CD4-positive, alpha-beta T cell treated with Interleukin-15 for 4 hours (primary cell): ENCODE measurements at regions not wholly inside any gene's neighbourhood (a gene's known extent, or its start where the extent isn't known, plus 50 kb on each side); places are given as distances from the start of the nearest gene placed in this dataset.

Source experiments
- DNase-seq: peaks from one replicate; pipeline ENCODE4 v3.0.0-alpha.2; 2020; ENCODE audit warnings: low spot score

DNA sequence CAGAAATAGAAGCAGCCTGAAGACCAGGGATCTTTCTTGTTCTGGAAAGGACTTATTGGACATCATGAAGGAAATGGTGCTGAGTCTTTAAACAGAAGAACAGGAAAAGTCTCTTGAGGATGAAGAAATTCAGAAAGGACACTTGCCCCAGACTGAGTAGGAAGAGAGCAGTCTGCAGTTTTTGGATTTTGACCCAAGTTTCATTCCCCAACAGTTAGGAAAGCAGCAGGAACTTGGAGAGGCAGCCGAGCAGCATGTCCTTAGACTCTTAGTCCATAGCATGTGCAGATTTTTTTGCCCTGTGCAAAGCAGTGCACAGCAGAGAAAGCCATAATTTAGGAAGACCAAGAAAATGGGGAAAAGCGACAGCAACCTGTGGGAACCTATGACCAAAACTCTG lies 927.2 kb upstream of the AUTS2 start:
- no peak for DNase-seq

DNA sequence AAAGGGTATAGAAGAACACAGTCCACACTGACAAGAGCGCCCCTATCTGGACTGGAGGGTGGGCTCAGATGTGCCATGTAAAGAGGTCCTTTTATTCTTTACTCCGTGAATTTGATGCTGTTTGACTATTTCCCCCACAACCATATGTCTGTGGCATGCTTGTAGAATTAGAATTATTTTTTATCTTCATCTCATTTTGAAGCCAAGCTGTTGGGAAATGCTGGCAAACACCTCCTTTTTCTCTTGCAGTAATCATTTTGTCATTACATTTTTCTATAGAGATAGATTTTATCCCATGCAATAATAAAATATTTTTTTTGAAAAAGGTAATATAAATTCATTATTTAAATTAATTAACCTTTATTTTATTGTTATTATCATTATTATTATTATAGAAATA lies 926.6 kb upstream of the AUTS2 start:
- DNase-seq: no peak

DNA sequence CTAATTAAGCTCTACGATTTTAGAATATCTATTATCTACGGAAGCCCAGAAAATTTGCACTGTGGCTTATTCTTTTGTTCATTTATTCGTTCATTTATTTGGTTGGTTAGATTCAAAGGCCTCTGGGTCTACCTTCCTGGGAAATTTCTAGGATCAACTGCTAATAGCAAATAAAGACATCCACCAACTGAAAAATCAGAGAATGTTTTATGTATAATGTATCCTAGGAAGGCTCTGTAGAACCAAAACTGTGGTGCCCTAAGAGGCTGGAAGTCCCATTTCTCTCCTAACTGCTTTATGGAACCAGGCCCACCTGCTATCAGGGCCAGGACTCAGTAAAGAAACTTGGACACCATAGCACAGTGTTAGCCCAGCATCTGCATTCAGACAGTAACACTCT lies 923.4 kb upstream of the AUTS2 start:
- DNase-seq: no peak

DNA sequence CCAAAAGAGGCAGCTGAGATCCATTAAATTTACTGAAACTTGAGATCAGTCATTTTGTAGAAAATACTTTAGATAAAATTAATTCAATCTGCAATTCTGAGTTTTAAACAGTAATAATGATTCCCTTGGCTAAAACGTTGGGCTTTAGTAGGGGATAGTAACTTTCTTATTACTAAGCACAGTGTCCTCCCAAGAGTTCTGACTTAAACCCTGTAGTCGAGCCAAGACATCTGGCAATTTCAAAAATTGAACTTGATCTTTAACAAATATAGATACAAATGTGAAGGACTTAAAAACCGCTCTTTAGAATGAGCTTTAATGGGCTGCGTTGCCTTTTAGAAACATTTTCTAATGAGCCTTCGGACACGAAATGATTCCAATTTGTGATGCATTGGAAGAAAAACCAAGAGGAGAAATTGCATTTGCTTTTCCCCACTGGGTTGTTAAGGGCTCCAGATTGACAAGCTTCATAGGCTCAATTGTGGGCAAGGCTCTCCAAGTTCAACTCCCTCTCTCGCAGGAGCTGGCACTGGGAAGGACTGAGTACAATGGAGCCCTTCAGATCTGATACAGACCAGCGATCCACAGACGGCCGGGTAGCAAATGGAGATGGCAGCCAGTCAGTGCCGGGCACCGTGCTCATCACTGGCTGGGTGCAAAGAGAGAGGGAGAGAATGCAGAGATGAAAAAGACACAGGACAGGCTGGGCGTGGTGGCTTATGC lies 921.3 kb upstream of the AUTS2 start:
- DNase-seq: no peak

DNA sequence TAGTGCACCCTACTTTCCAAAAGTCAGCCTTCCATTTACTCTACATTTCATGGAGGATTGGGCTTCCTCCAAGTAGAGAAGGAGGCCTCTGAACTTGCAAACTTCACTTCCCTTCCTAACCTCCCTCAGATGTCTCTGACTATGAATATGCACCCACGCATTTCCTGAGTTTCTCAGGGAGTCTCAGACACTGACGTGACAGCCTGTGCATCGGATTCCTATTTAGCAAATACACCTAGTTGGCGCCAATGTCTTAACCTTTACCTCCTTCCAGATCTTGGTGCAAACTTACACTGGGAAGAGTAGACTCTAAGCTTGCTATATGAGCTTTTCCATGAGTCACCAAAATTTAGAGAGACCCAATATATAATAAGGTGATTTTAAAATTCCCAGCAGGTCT lies 920.1 kb upstream of the AUTS2 start:
- no peak for DNase-seq

DNA sequence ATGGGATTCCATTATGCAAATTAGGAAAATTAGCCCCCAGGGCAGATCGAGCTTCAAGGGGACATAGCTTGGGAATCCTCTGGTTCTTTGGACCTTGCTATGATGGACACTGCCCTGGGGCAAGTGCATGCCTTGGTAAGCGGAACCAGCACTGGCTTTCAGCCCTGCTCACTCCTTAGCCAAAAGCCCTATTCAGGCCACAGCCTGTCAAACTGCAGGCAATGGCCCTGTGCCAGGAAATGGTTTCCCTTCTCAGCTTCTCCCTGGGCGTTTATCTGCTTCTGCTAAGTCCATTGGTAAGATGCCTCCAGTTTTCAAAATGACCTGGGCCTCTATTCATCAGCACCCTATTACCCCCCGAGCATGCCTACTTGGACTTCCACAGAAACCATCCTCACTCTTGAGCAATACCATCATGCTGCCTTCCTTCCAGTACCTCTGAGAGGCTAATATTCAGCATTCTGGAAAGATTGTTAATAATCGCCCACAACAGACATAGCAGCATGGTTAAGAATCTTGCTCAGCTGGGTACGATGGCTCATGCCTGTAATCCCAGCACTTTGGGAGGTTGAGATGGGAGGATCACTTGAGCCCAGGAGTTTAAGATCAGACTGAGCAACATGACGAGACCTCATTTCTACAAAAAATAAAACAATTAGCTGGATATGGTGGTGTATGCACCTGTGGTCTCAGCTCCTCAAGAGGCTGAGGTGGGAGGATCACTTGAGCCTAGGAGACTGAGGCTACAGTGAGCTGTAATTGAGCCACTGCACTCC lies 918.6 kb upstream of the AUTS2 start:
- DNase-seq: no peak

DNA sequence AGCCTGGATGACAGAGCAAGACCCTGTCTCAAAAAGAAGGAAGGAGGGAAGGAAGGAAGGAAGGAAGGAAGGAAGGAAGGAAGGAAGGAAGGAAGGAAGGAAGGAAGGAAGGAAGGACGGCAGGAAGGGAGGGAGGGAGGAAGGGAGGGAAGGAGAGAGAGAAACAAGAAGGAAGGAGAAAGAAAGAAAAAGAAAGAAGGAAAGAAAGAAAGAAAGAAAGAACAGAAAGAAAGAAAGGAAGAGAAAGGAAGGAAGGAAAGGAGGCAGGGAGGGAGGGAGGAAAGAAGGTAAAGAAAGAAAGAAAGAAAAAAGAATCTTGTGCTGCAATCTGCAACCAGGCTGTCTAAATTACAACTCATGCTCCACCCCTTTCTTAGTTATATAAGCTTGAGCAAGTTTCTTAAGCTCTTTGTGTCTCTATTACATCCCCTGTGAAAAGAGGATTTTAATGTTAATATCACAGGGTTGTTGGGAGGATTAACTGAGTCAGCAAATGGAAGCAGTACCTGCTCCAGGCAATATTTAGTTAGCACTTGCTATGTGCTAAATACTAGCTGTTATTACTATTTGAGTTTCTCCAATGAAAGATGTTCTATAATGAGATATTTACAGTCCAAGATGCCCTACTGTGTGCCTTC lies 917.9 kb upstream of the AUTS2 start:
- DNase-seq: no peak

DNA sequence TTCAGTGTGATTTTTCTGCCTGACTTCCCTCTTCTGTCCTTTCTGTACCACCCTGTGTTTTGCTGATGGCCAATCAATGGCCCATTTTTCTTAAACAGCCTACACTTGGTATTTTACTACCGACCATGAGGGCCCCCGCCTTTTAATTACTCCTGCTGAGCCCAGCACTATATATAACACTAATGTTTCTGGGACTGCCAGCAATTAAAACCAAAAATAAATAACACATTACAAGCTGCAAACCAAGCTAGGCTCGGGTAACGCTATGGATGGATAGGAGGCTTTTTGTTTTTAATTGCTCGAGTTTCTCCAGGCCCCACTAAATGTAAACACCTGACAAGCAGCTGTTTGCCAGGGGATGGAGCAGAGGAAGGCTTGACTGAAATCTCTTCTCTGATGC lies 915.4 kb upstream of the AUTS2 start:
- DNase-seq: no peak

DNA sequence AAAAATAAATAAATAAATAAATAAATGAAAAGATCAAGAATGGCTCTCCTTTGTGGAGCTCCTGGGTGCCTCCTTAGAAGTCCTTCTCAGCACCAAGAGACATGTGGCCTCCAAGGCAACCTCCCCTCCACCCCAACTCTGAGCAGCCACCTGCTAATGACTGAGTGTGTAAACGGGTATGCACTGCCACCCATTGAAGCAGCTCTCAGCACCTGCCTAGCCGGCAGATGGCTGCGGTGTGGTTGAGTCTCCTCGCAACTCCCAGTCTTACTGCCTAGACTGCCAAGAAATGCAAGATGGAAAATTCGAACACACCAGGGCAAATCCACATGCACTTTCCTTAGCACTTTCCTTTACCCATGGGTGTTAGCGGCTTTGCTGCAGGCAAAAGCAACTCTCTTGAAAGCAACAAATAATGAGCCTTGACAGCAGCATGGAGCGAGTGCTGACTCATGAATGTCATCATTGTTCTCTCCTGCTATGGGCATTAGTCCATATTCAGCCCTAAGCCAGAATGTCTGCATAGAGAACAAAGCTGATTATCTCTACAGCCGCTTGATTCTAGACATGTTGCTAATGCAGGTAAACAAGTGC lies 913.9 kb upstream of the AUTS2 start:
- DNase-seq: no peak

DNA sequence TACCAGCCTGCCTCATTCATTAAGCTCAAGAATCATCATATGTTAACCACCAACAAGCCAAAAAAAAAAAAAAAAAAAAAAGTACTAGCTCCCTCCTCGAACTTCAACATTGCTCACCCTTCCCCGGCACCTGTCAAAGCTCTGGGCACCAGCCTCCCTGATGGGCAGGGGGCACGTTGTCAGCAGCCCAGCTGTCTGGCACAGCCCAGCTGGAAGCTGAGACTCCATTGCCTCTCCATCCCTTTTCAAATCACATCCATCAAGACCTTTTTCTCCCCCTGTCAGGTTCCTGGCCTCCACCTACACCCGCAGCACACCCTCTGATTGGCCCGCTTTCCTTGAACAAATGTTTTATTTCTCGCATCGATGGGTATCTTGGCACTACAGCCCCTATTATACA lies 913.3 kb upstream of the AUTS2 start:
- DNase-seq: no peak

DNA sequence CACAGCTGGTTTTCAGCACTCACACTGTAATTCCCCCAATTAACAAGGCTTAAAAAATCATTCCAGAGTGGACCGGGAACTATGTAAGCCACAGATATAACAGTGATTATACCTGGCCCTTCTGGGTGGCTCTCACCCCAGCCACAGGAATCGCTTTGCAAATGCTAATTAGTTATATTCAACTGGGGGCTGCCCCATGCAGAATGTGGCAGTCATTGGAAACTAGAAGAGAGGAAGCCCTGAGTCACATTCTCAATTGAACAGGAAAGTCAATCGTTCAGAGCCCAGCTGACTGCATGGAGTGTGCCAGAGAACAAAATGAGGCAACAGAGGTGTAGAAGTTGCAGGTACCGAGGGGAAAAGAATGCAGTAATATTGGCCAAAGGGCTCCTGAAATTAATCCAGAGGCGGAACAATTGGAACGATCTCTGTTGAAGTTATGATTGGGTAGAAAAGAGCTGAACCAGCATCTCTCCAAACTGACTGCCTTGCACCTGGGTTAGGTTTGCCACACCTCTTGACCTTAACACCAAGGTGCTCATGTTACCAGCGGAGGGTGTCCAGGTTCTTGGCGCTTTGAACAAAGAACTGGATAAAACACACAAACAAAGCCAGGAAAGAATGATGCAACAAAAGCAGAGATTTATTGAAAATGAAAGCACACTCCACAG lies 909.7 kb upstream of the AUTS2 start:
- DNase-seq: no peak

DNA sequence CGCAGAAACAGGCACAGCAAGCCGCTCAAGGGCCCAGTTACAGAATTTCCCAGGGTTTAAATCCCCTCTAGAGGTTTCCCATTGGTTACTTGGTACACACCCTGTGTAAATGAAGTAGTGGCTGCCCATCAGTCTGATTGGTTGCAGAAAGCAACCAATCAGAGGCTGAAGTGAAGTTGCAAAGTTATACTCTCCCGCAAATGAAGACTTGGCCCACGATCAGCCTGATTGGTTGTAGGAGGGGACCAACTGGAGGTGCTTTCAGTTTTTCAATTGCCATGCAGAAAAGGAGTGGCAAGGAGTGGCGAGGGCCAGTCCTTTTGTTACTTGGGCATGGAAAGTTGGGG lies 909.2 kb upstream of the AUTS2 start:
- no peak for DNase-seq

DNA sequence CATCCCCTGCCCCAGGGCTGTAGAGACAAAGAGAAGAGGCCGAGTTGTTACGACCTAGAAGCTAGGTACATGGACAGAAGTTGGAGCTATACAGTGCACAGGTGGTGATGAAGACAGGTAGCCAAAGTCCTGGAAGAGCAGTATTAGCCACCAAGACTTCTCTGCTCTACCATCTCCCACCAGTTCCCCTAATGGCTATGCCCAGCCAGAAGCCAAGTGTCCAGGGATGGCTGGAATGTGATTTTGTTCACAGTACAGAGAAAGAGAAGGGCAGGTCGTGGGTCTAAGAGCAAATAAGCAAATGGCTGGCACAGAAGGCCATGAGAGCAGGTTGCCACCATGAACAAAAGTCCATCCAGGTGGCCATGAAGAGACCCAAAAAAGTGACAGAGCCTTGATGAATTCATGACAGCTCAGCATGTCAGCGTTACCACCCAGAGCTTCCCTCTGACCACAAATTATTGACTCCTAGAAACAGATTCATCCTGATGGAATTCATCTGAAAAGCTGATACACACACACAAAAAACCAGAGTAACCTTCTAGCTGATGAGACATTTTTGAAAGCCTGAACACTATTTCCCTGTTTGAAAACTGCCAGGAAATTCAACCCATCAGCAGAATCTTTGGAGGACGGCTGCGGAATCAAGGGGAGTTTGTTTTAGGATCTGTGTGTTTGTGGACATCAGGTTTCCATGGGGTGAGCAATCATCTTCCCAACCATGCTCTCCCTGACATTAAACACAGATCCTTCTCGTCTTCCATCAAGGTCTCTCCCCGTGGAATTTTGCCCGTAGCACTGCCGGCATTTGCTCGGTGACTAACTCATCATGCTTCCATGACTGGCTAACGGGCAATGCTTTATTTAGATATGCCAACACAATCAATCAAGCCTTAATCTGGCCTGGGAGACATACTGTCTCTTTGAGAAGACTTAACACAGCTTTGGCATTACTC lies 906.7 kb upstream of the AUTS2 start:
- DNase-seq: no peak

DNA sequence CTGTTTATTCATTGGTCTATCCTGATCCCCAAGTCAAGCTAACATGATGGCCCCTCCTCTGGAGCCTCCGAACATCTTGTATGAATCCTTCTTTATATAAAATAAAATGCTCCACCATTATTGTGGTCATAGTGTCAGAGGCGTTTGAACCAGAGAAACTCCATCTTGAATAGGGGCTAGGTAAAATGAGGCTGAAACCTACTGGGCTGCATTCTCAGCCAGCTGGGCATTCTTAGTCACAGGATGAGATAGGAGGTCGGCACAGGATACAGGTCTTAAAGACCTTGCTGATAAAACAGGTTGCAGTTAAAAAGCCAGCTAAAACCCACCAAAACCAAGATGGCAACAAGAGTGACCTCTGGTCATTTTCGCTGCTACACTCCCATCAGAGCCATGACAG lies 905.8 kb upstream of the AUTS2 start:
- DNase-seq: no peak

DNA sequence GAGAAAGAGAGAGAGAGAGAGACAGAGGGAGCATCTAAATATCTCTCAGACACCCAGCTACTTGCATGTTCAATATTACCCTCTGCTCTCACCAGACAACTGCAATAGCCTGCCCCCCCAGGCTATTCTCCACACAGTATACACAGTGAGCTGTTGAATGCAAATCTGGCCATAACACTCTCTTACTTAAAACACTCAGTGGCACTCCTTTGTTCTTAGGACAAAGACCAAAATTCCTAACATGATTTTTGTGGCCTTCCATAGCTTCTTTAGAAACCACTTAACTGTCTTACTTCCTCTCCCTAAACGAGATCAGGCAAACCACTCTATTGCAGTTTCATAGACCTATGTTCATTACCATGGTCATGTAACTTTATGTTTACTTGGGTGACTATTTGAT lies 903.6 kb upstream of the AUTS2 start:
- no peak for DNase-seq

DNA sequence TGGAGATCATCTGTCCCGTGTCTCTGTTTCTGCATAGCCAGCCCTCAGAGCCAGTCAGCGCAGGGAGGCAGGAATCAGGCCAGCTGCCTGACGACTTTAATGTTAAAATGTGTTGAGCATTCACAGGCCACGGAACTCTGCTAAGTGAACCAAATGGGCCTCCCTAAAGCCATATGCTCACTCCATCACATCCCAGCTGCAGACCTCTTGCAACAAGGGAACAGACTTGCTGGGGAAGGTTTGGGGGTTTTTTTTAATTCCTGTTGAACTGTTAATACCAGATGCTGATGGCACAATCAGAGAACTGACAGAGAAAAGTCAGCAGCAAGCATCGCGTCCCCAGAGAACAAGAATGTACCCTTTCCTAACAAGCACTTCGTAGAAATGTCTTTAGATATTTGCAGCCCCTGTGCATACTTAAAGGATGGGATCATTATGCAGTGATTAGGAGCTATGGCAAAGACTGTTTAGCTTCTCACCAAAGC lies 900.4 kb upstream of the AUTS2 start:
- no peak for DNase-seq

DNA sequence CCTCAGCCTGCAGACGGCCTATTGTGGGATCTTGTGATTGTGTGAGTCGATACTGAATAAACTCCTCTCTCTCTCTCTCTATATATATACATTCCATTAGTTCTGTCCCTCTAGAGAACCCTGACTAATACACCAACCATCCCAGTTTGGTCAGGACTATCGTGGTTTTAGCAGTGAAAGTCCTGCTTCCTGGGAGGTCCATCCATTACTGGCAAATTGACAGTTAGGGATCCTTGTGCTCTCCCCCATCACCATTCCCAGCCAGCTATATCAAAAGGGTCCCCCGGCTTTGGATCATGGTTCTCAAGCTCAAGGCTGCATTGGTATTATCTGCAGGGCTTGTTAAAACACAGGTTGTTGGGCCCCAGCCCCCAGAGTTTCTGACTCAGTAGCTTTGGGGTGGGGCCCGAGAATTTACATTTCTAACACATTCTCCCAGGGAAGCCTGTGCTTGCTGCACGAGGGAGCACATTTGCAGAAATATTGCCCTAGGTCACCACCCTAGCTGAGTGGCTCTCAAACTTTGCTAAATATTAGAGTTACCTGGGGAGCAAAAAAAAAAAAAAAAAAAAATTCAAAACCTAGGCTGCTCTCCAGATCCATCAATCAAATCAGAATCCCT lies 899.1 kb upstream of the AUTS2 start:
- DNase-seq: no peak

DNA sequence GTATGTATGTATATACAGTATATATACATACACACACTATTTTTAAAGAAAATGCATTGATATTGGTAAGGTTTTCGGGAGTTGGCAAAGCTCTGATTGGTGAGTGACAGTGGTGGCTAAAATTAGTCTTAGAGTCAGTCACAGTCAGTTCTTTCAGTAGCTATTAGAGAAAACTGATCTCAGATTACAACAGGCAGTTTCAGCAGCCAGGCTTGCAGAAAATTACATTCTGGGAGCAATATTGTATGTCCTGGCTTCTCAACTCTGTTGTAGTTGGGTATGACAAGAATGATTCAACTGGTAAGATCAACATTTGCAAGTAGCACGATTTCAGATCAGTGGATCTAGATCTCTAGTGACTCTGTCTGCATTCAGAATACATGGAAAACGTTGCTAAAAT lies 897.9 kb upstream of the AUTS2 start:
- no peak for DNase-seq

DNA sequence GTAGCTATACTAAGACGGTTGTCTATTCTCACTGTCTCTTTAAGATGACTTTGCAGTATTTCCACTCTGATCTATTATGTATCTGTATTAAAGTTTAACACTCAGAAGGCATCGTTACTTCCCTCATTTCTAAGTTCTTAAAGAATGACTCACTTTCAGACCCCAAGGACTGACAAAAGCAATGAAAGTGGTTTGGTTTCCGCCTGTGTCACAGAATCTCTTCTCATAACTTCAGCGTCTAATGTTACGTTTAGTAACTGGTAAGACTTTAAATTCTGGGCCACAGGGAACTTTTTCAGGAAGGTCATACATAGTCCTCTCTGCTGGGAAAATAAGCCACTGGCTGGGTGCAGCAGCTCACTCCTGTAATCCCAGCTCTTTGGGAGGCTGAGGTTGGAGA lies 892.0 kb upstream of the AUTS2 start:
- DNase-seq: no peak

DNA sequence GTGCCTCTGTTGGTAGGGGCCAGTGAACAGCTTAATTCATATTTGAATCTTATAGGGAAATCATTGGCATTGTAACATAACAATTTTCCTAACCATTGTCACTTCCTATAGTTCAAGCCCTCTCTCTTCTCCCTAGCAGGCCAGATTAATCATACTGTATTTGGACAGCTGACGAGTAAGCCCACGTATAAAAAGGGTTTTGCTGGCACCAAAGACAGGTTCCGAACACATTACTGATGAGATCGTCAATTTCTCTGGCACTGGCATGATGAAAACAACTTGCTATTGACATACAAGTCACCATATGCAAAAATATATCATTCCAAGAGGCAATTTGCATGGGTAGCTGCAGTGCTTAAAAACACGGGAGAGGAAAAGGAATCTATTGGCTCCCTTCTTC lies 891.1 kb upstream of the AUTS2 start:
- no peak for DNase-seq

DNA sequence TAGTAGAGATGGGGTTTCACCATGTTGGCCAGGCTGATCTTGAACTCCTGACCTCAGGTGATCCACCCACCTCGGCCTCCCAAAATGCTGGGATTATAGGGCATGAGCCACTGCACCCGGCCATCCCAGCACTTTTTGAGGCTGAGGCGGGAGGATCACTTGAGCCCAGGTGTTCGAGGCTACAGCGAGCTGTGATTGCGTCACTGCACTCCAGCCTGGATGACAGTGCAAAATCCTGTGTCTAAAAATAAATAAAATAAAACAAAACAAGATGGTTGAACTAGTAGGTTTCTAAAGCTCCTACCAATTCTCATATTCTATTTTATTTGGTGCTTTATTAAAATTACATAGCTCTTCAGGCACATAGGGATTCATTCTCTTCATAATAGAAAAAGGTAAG lies 890.3 kb upstream of the AUTS2 start:
- no peak for DNase-seq
